GM10266 (cell line): ENCODE measurements at regions not wholly inside any gene's neighbourhood (a gene's known extent, or its start where the extent isn't known, plus 50 kb on each side); places are given as distances from the start of the nearest gene placed in this dataset.

Source experiments
- DNase-seq: peaks from one replicate; pipeline ENCODE4 v3.0.0; 2012; ENCODE audit errors: extremely low spot score
- CTCF ChIP-seq: IDR thresholded peaks from 2 replicates; pipeline ENCODE4 v1.5.1; 2012; ENCODE audit warnings: mild to moderate bottlenecking, low read depth; ENCODE audit not compliant: control insufficient read depth, insufficient read depth; ENCODE audit errors: missing control alignments

- TF ChIP-seq CTCF = no peak
These were observed 134.7 kb upstream of the CDH20 start for GRCh38 chr18:61198486-61198885.

GRCh38 chr18:61199171-61199848 is 133.9 kb upstream of the CDH20 start:
- no peak for DNase-seq
- TF ChIP-seq CTCF = no peak

More at GRCh38 chr18:61198486-61198885, 134.7 kb upstream of the CDH20 start:
- no peak for DNase-seq

- TF ChIP-seq CTCF = no peak
- no peak for DNase-seq
These were observed 131.7 kb upstream of the CDH20 start for GRCh38 chr18:61201511-61201910.

- no peak for DNase-seq
- TF ChIP-seq CTCF = no peak
These were observed 130.1 kb upstream of the CDH20 start for GRCh38 chr18:61203151-61203550.

GRCh38 chr18:61209801-61210200 is 123.4 kb upstream of the CDH20 start:
- DNase-seq = no peak
- TF ChIP-seq CTCF = no peak

GRCh38 chr18:61216051-61216450 is 117.2 kb upstream of the CDH20 start:
- DNase-seq = no peak
- no peak for TF ChIP-seq CTCF

- DNase-seq = no peak
- TF ChIP-seq CTCF = no peak
These were observed 111.0 kb upstream of the CDH20 start for GRCh38 chr18:61222206-61222605.
